Activated T-cell treated with anti-CD3 and anti-CD28 coated beads, Interleukin-2, amount 50 U/mL, for 72 hours (primary cell): ENCODE measurements at regions not wholly inside any gene's neighbourhood (a gene's known extent, or its start where the extent isn't known, plus 50 kb on each side); places are given as distances from the start of the nearest gene placed in this dataset.

Source experiments
- ATAC-seq, 2 donors: fragments of 150-1000 bp; cut with Tn5 transposase; replicated peaks in 1 of 2; 2 replicates each; pipeline ENCODE4 v1.10.0; 2021; ENCODE audit warnings: moderate library complexity in 2 of 2, mild to moderate bottlenecking in 1 of 2
- DNase-seq, 2 donors: peaks; one replicate each; pipeline ENCODE4 v3.0.0; 2021 to 2022; ENCODE audit warnings: mixed read lengths in 1 of 2
- H3K27ac Mint-ChIP-seq: one replicate; pipeline ENCODE4 v1.8.0; 2022; ENCODE audit warnings: mild to moderate bottlenecking, moderate library complexity, mixed read lengths
- H3K27me3 Mint-ChIP-seq: one replicate; pipeline ENCODE4 v1.8.0; 2022; ENCODE audit warnings: low read depth, mixed read lengths
- H3K36me3 Mint-ChIP-seq, 2 donors: one replicate each; pipeline ENCODE4 v1.8.0; 2022; ENCODE audit warnings: mixed read lengths in 2 of 2, mild to moderate bottlenecking in 1 of 2; ENCODE audit not compliant: insufficient read depth in 2 of 2
- H3K4me1 Mint-ChIP-seq: one replicate; pipeline ENCODE4 v1.8.0; 2022; ENCODE audit warnings: low read depth, mixed read lengths
- H3K4me3 Mint-ChIP-seq, 2 donors: one replicate each; pipeline ENCODE4 v1.8.0; 2022; ENCODE audit warnings: mild to moderate bottlenecking in 2 of 2, mixed read lengths in 2 of 2, moderate library complexity in 2 of 2
- H3K9me3 Mint-ChIP-seq, 2 donors: one replicate each; pipeline ENCODE4 v1.8.0; 2022; ENCODE audit warnings: mixed read lengths in 2 of 2

GRCh38 chr18:47737956-47738355 lies 192.5 kb downstream of the SMAD2 start:
- no peak for ATAC-seq

DNA sequence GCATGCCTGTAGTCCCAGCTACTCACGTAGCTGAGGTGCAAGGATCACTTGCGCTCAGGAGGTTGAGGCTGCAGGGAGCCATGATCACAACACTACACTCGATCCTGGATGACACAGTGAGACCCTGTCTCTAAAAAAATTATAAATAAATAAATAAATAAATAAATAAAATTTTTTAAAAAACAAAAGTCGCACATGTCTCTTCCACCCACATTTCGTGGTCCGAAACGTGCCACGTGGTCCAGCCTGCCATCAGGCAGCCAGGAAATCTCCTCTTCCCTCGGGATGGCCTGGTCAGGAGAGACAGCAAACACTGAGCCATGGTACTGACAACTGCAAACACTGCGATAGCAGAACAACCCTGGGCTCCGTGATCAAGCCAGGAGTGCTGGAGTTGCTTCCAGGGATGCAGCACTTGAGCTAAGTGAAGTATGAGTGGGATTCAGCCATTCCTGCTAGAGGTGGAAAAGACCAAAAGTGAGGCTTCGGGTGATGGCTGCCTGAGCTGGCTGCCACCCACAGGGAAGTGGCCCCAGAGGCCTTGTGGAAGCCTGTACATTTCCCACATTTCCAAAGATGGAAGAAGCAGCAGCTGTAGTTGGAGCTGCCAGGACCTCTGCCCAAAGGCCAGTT lies 193.1 kb downstream of the SMAD2 start:
- H3K36me3 Mint-ChIP-seq, result no peaks in the 10 kb centered on the region

More at GRCh38 chr18:47737956-47738355, 192.5 kb downstream of the SMAD2 start:
- H3K36me3 Mint-ChIP-seq, result no peaks in the 10 kb centered on the region
- no peak for DNase-seq
- H3K4me3 Mint-ChIP-seq, result no peak overlapping the region
- H3K4me1 Mint-ChIP-seq, result no peaks in the 10 kb centered on the region
- no peak overlapping the region for H3K27ac Mint-ChIP-seq
- no peaks in the 10 kb centered on the region for H3K9me3 Mint-ChIP-seq
- peaks cover 42% of the 10 kb centered on the region for H3K27me3 Mint-ChIP-seq

DNA sequence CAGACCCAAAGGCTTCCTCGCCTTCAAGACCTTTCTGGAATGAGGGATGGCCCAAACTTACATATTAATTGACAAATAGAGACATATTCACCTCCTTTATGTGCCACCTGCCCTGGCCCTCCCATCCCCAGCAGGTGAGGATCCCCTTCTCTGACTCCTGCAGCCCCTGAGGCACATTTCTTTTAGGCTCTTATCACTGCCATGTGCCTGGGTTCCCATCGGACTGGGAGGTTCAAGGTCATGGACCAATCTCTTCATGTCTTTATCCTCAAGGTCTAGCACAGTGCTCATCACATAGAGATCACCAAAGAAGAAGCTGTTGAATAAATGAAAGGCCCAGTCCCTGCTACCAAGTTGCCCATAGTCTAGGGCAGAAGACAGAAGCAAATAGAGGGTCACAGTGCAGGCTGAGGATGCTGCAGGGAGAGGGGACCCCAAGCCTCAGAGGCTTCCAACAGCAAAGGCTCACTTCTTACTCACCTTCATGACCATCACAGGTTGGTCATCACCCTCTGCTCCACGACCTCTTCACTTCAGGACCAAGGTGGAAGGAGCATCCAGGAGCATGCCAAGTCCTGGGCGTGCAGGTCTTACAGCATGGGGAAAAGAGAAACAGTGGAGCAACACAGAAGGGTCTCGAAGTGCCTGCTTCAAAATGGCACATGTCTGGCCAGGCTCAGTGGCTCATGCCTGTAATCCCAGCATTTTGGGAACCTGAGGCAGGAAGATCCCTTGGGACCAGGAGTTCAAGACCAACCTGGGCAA lies 193.9 kb downstream of the SMAD2 start:
- no peak overlapping the region for H3K4me3 Mint-ChIP-seq

More for the DNA sequence above, 193.1 kb downstream of the SMAD2 start:
- H3K27ac Mint-ChIP-seq, result no peak overlapping the region
- no peaks in the 10 kb centered on the region for H3K4me1 Mint-ChIP-seq
- H3K9me3 Mint-ChIP-seq, result no peaks in the 10 kb centered on the region
- H3K4me3 Mint-ChIP-seq, result no peak overlapping the region
- H3K27me3 Mint-ChIP-seq, result peaks cover 40% of the 10 kb centered on the region
- ATAC-seq, result no peak
- no peak for DNase-seq

DNA sequence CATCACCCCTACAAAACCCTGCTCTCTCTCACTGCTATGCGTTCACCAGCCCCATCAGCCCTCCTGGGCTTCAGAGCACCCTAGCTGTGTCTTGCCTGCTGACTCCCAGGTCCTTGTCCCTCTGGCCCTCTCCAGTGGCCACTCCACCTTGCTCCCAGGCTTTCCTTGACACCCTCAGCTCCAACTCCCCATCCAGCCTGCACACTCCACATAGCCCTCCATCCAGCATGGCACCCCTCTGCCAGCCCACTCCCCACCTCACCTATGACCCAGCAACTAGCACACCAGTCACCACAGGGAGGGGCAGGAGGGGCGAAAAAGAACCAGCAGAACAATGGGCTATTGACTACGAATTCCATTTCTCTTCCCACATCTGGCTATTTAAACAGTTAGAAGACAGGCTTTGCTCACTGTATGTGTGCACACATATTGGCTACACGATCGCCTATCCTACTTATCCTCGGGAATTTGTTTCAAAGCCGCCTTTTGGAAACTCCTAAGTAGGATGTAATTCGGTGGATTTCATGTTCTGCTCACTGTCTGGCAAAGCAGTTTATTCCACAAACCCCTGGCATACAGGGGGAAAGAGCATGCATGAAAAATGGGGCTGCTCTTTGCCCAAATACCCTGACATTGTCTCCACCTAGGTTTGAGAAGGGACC lies 195.3 kb downstream of the SMAD2 start:
- no peak for ATAC-seq
- DNase-seq, result no peak
- Mint-ChIP-seq H3K27me3 (peaks cover 42% of the 10 kb centered on the region), H3K4me3 (no peak overlapping the region), H3K27ac (no peak overlapping the region), H3K4me1 (no peaks in the 10 kb centered on the region), H3K36me3 (no peaks in the 10 kb centered on the region), H3K9me3 (no peaks in the 10 kb centered on the region)

More for the DNA sequence above, 193.9 kb downstream of the SMAD2 start:
- Mint-ChIP-seq H3K4me1 (no peaks in the 10 kb centered on the region), H3K9me3 (no peaks in the 10 kb centered on the region), H3K27me3 (peaks cover 36% of the 10 kb centered on the region), H3K36me3 (no peaks in the 10 kb centered on the region), H3K27ac (no peak overlapping the region)
- DNase-seq (no peak), ATAC-seq (no peak)

DNA sequence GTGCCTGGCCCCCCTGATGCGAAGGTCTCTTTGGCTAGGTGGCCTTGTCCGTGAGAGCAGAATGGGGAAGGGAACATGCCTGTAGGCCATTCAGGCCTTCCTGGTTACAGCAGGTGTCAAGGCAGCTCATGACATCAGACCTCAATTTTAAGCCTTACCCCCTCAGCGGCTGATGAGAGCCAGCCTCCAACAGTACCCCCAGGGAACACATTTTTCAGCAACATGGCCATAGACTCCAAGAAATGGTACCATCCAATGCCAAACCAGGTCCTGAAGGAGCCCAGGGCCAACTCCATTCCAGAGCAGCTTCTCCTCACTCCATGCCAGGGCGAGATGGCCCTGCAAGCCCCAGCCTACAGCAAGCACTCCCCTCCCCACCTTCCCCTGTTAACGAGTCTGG lies 199.2 kb downstream of the SMAD2 start:
- H3K4me3 Mint-ChIP-seq, result no peak overlapping the region
- H3K4me1 Mint-ChIP-seq, result no peaks in the 10 kb centered on the region
- peaks cover 29% of the 10 kb centered on the region for H3K27me3 Mint-ChIP-seq
- ATAC-seq (no peak), DNase-seq (no peak)
- no peak overlapping the region for H3K27ac Mint-ChIP-seq
- no peaks in the 10 kb centered on the region for H3K9me3 Mint-ChIP-seq
- no peaks in the 10 kb centered on the region for H3K36me3 Mint-ChIP-seq

DNA sequence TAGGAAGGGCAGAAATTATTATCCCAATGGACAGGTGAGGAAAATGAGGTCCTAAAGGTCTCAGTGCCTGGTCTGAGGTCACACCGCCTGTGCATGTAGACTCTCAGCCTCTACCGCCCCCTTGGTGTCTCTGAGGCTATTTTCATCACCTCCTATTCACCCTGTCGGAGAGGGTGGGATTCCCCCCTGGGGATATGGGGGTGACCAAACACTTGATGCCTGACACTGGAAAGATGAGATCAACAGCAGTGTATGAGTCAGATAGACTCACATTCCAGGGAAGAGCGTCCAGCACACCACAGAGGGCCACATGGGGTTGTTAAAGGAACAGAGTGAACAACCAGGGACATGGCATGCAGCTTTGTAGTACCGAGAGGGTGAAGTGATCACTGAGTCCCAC lies 199.7 kb downstream of the SMAD2 start:
- peaks cover 26% of the 10 kb centered on the region for H3K27me3 Mint-ChIP-seq
- no peak for ATAC-seq
- H3K36me3 Mint-ChIP-seq, result no peaks in the 10 kb centered on the region

DNA sequence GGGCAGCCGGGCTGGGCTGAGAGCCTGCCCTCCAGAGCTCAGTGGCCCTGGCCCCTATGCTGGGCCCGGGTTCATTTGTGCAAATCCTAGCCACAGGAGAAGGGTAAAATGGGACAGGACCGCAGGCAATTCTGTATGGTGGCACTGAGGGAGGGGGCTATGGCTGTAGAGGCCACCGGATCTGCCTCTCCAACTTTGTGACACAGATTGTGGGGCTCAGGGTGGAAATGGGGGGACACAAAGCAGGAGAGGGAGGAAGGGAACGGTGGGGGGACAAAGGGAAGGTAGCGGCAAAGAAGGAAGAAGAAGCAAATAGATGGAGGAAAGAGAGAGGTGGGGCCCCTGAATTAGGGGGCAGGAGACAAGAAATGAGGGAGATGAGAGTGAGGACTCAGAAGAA lies 201.1 kb downstream of the SMAD2 start:
- DNase-seq (no peak), ATAC-seq (no peak)
- no peaks in the 10 kb centered on the region for H3K4me1 Mint-ChIP-seq
- no peaks in the 10 kb centered on the region for H3K9me3 Mint-ChIP-seq
- H3K27ac Mint-ChIP-seq, result no peak overlapping the region
- no peak overlapping the region for H3K4me3 Mint-ChIP-seq
- H3K27me3 Mint-ChIP-seq, result peaks cover 13% of the 10 kb centered on the region
- no peaks in the 10 kb centered on the region for H3K36me3 Mint-ChIP-seq

More for the DNA sequence above, 199.7 kb downstream of the SMAD2 start:
- no peaks in the 10 kb centered on the region for H3K4me1 Mint-ChIP-seq
- H3K27ac Mint-ChIP-seq, result no peak overlapping the region
- DNase-seq, result no peak
- no peaks in the 10 kb centered on the region for H3K9me3 Mint-ChIP-seq
- H3K4me3 Mint-ChIP-seq, result no peak overlapping the region

GRCh38 chr18:47728921-47729320 lies 201.5 kb downstream of the SMAD2 start:
- no peak overlapping the region for H3K4me3 Mint-ChIP-seq
- H3K4me1 Mint-ChIP-seq, result no peaks in the 10 kb centered on the region
- H3K9me3 Mint-ChIP-seq, result no peaks in the 10 kb centered on the region
- ATAC-seq, result no peak
- H3K27me3 Mint-ChIP-seq, result peaks cover 13% of the 10 kb centered on the region
- no peak overlapping the region for H3K27ac Mint-ChIP-seq
- no peak for DNase-seq
- no peaks in the 10 kb centered on the region for H3K36me3 Mint-ChIP-seq

GRCh38 chr18:47727409-47727808 lies 203.1 kb downstream of the SMAD2 start:
- ATAC-seq (no peak), DNase-seq (no peak)
- Mint-ChIP-seq H3K36me3 (no peaks in the 10 kb centered on the region), H3K9me3 (no peaks in the 10 kb centered on the region), H3K4me3 (no peak overlapping the region), H3K4me1 (no peaks in the 10 kb centered on the region), H3K27me3 (peaks cover 13% of the 10 kb centered on the region), H3K27ac (no peak overlapping the region)

- no peaks in the 10 kb centered on the region for H3K9me3 Mint-ChIP-seq
- no peak for DNase-seq
- no peak for ATAC-seq
Observed at GRCh38 chr18:47726550-47726949, 203.9 kb downstream of the SMAD2 start.

GRCh38 chr18:47725656-47726055 lies 204.8 kb downstream of the SMAD2 start:
- Mint-ChIP-seq H3K36me3 (no peaks in the 10 kb centered on the region), H3K27me3 (peaks cover 11% of the 10 kb centered on the region), H3K27ac (no peak overlapping the region), H3K9me3 (no peaks in the 10 kb centered on the region), H3K4me1 (no peaks in the 10 kb centered on the region), H3K4me3 (no peak overlapping the region)
- ATAC-seq, result no peak
- DNase-seq, result no peak

More at GRCh38 chr18:47726550-47726949, 203.9 kb downstream of the SMAD2 start:
- Mint-ChIP-seq H3K27me3 (peaks cover 12% of the 10 kb centered on the region), H3K4me3 (no peak overlapping the region), H3K36me3 (no peaks in the 10 kb centered on the region), H3K27ac (no peak overlapping the region), H3K4me1 (no peaks in the 10 kb centered on the region)

DNA sequence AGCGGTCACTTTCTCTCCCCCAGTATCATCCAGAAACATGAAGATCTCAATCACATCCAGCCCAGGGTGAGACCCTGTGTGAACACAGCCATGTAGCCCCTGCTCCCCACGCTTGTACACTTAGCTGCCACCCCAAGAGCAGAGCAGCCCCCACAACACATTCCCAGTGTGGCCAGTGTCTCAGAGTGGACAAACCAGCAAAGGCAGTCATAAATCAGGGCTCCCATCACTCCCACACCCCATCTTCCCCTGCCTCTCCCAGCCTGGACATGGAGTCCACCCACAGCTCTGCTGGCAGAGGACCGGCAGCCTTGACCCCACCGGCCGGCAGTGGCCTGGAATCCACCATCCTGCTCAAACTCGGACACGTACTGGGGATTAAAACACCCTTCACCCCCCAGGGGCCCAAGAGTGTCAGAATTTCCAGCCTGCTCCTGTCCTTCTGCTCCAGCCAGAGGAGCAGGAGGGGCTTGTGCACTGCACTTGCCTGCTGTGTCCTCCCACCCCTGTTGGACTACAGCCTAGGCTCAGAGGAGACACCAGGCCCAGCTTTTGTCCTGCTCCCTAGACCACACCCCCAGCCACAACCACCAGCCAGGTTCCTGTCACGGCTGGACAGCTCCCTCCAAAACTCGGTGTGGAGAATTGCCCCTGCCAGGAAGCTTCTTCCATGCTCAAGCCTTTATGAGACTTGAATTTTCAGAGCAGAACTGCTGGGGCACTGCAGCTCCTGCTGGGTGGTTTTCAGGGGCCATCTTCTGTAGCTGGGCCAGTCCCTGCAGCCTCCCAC lies 206.1 kb downstream of the SMAD2 start:
- H3K4me3 Mint-ChIP-seq, result no peak overlapping the region
- no peaks in the 10 kb centered on the region for H3K4me1 Mint-ChIP-seq
- ATAC-seq (no peak), DNase-seq (no peak)
- no peaks in the 10 kb centered on the region for H3K9me3 Mint-ChIP-seq
- no peaks in the 10 kb centered on the region for H3K36me3 Mint-ChIP-seq
- no peak overlapping the region for H3K27ac Mint-ChIP-seq
- H3K27me3 Mint-ChIP-seq, result peaks cover 9% of the 10 kb centered on the region

DNA sequence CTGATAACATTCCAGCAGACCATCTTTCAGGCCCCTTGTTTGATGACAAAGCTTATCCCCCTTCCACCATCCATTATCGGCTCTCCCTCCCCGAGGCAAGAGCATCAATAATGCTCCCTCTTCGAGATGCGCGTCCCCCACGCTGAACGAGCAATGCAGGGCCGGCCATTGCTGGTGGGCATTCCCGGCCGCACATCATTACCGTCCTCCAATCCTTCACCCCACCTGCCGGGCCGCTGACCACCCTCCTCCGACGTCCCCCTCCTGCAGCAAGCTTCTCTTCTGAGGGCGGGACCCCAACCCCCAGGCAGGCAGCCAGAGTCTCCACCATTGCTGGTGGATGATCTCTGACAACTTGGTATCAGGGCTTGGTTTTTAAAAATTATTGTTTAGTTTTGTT lies 208.6 kb downstream of the SMAD2 start:
- Mint-ChIP-seq H3K27ac (no peak overlapping the region), H3K36me3 (no peaks in the 10 kb centered on the region), H3K27me3 (peaks cover 9% of the 10 kb centered on the region), H3K4me1 (no peaks in the 10 kb centered on the region), H3K9me3 (no peaks in the 10 kb centered on the region), H3K4me3 (no peak overlapping the region)
- ATAC-seq (no peak), DNase-seq (no peak)
